Liver (tissue), 3 donors: ENCODE measurements at regions not wholly inside any gene's neighbourhood (a gene's known extent, or its start where the extent isn't known, plus 50 kb on each side); places are given as distances from the start of the nearest gene placed in this dataset.

Experiments used
- ATF3 ChIP-seq: IDR thresholded peaks from 2 replicates; pipeline ENCODE4 v1.6.1; 2016; ENCODE audit warnings: antibody characterized with exemption
- CTCF ChIP-seq: fragments of 150-350 bp; IDR thresholded peaks from 2 replicates; pipeline ENCODE4 v1.5.1; 2017; ENCODE audit warnings: improper control_type of control experiment, low read depth, low read length; ENCODE audit not compliant: missing input control
- EGR1 ChIP-seq, 2 donors: IDR thresholded peaks; 2 replicates each; pipeline ENCODE4 v1.6.1; 2016 to 2018; ENCODE audit warnings: antibody characterized with exemption in 2 of 2, low read depth in 2 of 2
- GABPA ChIP-seq, 2 donors: IDR thresholded peaks in 1 of 2; conservative IDR thresholded peaks in 1 of 2; 2 replicates each; pipeline ENCODE4 v1.6.1; 2016; ENCODE audit warnings: antibody characterized with exemption in 2 of 2, mild to moderate bottlenecking in 1 of 2, moderate library complexity in 1 of 2
- JUND ChIP-seq, 2 donors: IDR thresholded peaks; 2 replicates each; pipeline ENCODE4 v1.6.1; 2016; ENCODE audit warnings: antibody characterized with exemption in 2 of 2
- RAD21 ChIP-seq, 2 donors: IDR thresholded peaks; 2 replicates each; pipeline ENCODE4 v1.6.1; 2016; ENCODE audit warnings: antibody characterized with exemption in 2 of 2, mild to moderate bottlenecking in 2 of 2
- REST ChIP-seq: IDR thresholded peaks from 2 replicates; pipeline ENCODE4 v1.6.1; 2016; ENCODE audit warnings: antibody characterized with exemption, mild to moderate bottlenecking
- TAF1 ChIP-seq: conservative IDR thresholded peaks from 2 replicates; pipeline ENCODE4 v1.6.1; 2016; ENCODE audit warnings: antibody characterized with exemption, mild to moderate bottlenecking
- YY1 ChIP-seq: IDR thresholded peaks from 2 replicates; pipeline ENCODE4 v1.6.1; 2016; ENCODE audit warnings: antibody characterized with exemption, mild to moderate bottlenecking
- donor health status: healthy.
- donor health status: healthy.

GRCh38 chr6:5878792-5879191 lies 127.9 kb downstream of the NRN1 start:
- TF ChIP-seq CTCF: no peak
- no peak for TF ChIP-seq RAD21 (IDR thresholded peaks at IDR 0.05)
- TF ChIP-seq ATF3: no peak
- TF ChIP-seq TAF1: no peak
- TF ChIP-seq YY1: no peak
- TF ChIP-seq GABPA (IDR thresholded peaks at IDR 0.05 in 1 of 2, conservative IDR thresholded peaks at IDR 0.05 in 1 of 2): no peak
- TF ChIP-seq REST: no peak
- TF ChIP-seq EGR1 (IDR thresholded peaks at IDR 0.05; ENCODE audit: low read depth in 2 of 2): no peak
- no peak for TF ChIP-seq JUND (IDR thresholded peaks at IDR 0.05)
